HG02852 (cell line): ENCODE measurements at regions not wholly inside any gene's neighbourhood (a gene's known extent, or its start where the extent isn't known, plus 50 kb on each side); places are given as distances from the start of the nearest gene placed in this dataset.

Experiments
- ATAC-seq: cut with Tn5 transposase; IDR thresholded peaks from one replicate; pipeline ENCODE4 v1.9.1; 2021; ENCODE audit warnings: mild to moderate bottlenecking, moderate library complexity; ENCODE audit not compliant: unreplicated experiment

DNA sequence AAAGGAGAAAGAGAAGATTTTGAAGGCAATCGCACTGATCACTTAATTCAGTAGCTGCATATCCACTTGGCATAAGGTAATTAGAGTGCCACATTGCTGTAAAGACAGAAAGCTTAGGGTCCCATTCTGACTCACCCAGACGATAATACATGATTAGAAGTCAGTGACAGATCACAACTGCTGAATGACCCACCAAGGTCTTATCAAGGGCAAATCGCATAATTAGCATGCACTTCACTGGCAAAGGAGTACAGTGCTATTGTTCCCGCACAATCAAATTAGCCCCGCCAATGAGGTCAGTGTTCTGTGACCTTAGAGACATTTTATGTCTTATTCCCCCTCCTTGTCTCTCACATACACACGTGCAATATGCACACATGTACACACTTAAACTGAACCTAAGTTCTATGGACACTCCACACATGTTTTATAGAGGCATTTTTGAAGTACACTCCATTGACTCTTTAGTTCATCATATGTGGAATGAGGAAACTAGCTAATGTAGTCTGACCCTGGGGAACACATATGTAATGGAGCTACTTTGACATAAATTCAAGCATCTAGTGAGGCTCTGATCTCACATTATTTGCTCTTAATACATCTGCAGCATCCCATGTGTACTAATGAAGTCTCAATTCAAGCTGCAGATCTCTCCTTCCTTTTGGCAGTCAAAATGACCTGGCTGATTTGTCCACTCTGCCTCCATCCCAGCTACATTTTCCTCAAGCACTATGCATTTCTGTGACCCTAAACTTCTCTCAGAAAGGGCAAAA lies 673.8 kb upstream of the FANCL start:
- ATAC-seq: no peak

GRCh38 chr2:58913082-58913726 lies 672.1 kb upstream of the FANCL start:
- no peak for ATAC-seq

- ATAC-seq: no peak
Measured at GRCh38 chr2:58911877-58912276, 670.8 kb upstream of the FANCL start.

- no peak for ATAC-seq
Measured at GRCh38 chr2:58908501-58909154, 667.5 kb upstream of the FANCL start.

DNA sequence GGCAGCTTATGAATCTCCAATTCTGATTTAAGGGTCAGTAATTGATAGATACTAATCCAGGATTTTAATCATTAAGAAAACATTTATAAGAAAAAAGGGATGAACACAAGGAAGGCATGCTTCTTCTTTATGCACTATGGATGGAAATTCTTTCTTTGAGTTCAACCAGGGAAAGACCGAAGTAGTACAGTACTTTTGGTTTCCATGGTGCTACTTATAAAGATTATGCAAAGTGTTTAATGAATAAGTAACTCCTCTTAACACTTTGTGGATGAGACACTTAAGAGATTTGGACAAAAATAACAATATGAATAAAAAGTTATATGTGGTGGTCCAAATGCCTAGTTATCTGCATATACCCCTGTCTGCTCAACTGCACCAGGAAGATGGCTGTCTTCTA lies 666.5 kb upstream of the FANCL start:
- ATAC-seq: no peak

DNA sequence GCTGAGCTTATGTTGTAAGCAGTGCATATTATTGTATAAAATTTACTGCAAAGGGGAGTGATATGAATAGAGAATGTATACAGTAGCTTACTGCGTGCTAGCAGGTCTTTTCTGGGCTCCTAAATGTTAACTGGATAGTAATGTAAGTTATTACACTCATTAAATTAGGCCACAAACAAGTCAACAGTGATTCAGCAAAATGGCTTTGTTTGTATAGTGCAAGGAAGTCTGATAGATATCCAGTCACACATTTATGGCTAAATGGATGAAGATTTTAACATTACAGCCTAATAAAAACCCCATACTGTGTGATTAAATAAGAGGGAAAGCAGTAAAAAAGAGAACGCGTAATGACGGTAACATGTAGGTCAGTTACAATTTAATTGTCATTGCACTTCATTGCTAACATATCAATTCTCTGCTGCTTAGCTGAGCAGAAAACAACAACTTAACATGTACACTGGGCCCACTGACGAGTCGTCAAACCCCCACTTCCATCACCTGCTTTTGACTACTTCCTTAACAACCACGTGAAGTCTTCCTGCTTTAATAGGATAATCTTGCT lies 665.0 kb upstream of the FANCL start:
- no peak for ATAC-seq

GRCh38 chr2:58904095-58904494 lies 663.0 kb upstream of the FANCL start:
- ATAC-seq: no peak

DNA sequence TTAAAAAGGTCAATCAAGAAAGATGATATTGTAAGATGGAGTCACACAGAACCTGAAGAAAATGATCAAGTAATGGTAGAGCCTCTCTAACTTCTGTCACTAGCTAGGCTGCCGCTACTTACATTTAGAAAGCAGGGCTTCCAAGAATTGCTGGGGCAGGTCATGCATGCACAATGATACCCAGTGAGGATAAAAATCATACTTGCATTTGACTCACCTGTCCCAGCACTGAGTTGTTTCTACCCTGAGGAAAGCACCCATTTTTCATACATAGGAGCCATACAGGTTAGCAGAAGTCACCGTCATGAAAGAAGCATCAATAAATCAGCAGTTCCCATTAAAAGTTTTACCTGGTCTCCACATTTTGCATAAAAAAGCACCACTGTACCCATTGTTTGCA lies 662.3 kb upstream of the FANCL start:
- no peak for ATAC-seq

- ATAC-seq: no peak
Measured at GRCh38 chr2:58900246-58901027, 659.3 kb upstream of the FANCL start.

DNA sequence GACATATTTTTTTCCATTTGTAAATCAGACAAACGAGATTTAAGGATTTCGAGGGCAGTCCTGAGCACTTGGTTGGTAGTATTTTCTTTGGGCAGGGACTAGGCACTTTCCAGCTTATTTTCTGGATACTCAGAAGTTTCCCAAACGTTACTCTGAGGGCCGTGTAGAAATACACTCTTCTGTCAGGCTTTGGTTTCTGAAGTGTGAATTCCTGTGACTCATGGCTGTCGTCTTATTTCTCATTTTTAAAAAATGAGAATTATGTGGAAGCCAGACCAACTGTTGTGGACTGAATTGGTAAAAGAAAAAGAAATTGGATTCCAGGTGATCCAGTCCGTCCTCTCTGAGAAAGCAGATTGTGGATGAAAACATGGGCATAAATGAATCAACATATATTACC lies 658.6 kb upstream of the FANCL start:
- ATAC-seq: no peak

GRCh38 chr2:58896638-58897037 lies 655.5 kb upstream of the FANCL start:
- ATAC-seq: no peak

DNA sequence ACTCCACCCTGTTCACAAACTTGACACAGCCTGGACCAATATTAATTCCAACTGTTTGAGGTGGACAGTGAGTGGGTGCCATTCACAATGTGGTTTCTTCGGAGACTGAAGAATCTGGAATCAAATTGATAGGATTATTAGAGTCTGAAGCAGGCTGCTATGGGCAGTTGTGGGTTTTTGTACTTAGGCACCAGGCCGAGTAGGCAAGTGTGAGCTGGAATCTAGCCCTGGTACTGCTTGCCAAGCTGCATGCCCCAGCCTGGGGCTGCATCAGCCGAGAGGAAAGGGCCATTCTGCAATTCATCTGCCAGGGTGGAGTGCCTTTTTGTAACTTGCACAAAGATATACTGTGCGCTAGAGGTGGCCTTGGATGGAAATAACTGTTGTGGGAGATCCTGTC lies 654.7 kb upstream of the FANCL start:
- ATAC-seq: no peak

- ATAC-seq: no peak
Measured at GRCh38 chr2:58893656-58894351, 652.7 kb upstream of the FANCL start.

DNA sequence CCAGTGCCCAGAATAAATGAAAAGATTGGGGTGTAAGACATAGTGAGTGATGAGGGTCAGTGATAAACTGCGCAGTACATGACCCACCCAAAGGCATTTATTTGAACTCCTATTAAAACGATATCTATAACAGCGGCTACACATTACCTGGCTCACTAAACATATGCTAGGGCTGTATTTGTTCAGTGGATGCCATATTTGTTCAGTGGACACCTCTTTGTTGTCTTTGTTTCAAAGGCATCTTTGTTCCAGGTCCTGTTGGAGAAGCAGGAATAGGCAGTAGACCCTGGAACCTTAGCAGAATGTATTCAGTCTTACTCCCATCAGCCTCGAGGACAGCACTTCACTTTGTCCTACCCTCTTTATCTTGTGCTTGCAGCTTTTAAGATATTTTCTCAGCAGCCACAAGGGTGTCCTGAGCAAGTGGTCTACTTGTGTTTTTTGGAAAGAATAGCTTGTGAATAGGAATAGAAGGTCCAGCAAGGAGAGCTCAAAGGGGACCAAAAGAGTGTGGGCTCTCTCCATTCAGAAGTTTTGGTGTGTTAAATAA lies 650.8 kb upstream of the FANCL start:
- ATAC-seq: no peak

- no peak for ATAC-seq
Measured at GRCh38 chr2:58890865-58891525, 649.9 kb upstream of the FANCL start.

DNA sequence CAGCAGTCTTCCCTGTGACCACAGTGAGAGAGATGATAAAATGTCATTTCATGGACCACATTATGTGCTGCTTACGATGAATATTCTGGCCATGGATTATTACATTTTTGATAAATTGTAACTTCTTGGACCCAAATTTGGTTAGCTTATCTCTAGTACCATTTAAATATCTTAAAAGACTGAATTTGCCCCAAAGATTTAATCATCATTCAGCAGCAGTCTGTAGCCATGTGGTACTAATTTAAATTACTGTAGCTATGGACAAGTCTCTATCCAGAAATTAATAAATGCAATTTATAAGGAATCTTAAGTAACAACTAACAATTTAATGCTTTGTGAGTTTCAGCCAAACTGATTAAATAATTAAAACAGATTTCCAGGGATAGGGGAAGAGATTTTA lies 644.9 kb upstream of the FANCL start:
- no peak for ATAC-seq

DNA sequence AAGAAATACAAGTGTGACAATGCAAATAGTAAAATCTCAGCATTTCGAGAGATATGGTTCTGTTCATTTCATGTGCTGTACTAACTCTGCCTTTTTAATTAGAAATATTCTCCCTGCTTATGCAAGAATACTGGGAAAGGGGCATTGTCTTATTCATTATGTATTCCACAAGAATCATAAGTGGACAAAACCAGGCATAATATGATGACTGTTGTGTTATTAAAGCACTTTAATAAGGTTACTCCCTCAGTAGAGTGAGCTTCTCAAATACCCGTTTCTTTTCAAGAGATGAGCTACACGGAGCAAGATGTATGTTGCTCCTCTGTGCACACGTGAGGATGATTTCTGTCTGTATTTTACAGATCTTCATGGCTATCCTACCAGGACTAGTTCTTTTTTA lies 638.7 kb upstream of the FANCL start:
- ATAC-seq: no peak

DNA sequence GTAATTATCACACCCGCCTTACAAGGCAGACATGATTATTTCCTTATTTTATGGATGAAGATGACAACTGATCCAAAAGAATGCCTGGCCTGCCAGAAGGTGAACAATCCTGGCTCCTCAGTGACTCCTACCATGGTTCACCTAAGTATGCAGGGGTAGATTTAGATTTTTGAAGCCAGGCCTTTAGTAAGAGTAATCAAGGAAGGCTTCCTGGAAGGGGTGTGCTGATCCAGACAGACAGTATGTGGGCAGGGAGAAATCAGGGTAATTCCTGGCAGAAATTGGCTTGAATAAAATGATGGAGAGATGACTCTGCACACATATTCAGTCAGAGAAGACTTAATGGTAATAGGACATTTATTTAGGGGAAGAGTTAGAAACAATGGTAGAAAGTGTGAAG lies 637.7 kb upstream of the FANCL start:
- ATAC-seq: no peak

DNA sequence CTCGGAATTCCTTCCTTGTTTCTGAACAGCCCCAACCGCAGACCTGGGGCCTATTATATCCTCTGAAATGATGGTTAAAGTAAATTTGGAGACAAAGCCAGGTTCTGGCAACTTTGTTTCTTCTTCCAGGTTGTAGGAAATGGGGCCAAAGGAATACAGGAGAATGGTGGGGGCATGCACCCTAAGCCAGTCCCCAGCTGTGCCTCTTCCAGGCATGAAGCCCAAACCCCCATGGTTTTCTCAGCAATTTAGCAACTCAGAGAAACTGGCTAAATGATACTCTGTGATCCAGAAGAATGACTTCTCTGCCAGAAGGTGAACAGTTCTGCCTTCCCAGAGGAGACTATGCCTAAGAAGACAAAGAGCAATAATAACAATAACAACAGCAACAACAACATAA lies 635.0 kb upstream of the FANCL start:
- ATAC-seq: no peak

DNA sequence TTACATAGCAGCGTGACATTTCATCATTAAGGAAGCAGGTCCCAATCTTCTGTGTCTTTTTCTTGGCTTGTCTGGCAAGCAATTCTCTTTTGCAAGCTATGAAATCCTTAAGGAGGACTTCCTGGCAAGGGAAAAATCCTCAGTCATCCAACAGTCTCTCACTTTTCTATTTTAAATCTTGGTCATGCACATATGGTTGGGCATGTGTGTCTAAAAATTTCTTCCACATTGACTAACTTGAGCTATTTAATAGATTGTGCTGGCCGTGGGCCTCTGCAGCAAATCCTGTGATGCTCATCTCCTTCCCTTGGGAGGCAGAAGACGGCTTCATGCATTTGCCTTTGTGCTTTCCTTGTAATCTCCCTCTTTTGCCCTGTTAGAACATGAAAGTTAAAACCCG lies 634.3 kb upstream of the FANCL start:
- ATAC-seq: no peak
